ENCODE measurements at regions not wholly inside any gene's neighbourhood (a gene's known extent, or its start where the extent isn't known, plus 50 kb on each side); places are given as distances from the start of the nearest gene placed in this dataset.

- DNase-seq: no peak
These were observed 172.2 kb upstream of the SGCD start for GRCh38 chr5:156154757-156155156.

- DNase-seq: peak in 1 of 2 experiments; percentile 1
These were observed 171.4 kb upstream of the SGCD start for GRCh38 chr5:156155598-156155997.

GRCh38 chr5:156164306-156164705, 162.7 kb upstream of the SGCD start:
- no peak for DNase-seq

- DNase-seq: no peak
These were observed 157.5 kb upstream of the SGCD start for GRCh38 chr5:156169495-156169894.

- no peak for DNase-seq
These were observed 156.5 kb upstream of the SGCD start for GRCh38 chr5:156170351-156170961.

- DNase-seq: no peak
These were observed 152.7 kb upstream of the SGCD start for GRCh38 chr5:156174225-156174624.

GRCh38 chr5:156178117-156178516, 148.8 kb upstream of the SGCD start:
- DNase-seq: no peak

- no peak for DNase-seq
These were observed 145.3 kb upstream of the SGCD start for GRCh38 chr5:156181656-156182055.

- no peak for DNase-seq
These were observed 144.6 kb upstream of the SGCD start for GRCh38 chr5:156182174-156182967.

GRCh38 chr5:156186760-156187159, 140.2 kb upstream of the SGCD start:
- DNase-seq: no peak

- DNase-seq: peak in 1 of 2 experiments; percentile 2
These were observed 138.9 kb upstream of the SGCD start for GRCh38 chr5:156188016-156188415.

GRCh38 chr5:156189628-156190027, 137.3 kb upstream of the SGCD start:
- DNase-seq: no peak

- no peak for DNase-seq
These were observed 135.4 kb upstream of the SGCD start for GRCh38 chr5:156191547-156191946.

- DNase-seq: no peak
These were observed 129.8 kb upstream of the SGCD start for GRCh38 chr5:156197042-156197635.

GRCh38 chr5:156199045-156199444, 127.9 kb upstream of the SGCD start:
- DNase-seq: no peak

GRCh38 chr5:156200938-156201787, 125.8 kb upstream of the SGCD start:
- no peak for DNase-seq

- no peak for DNase-seq
These were observed 125.1 kb upstream of the SGCD start for GRCh38 chr5:156201788-156202403.

GRCh38 chr5:156208271-156208670, 118.7 kb upstream of the SGCD start:
- no peak for DNase-seq

- DNase-seq: no peak
These were observed 108.4 kb upstream of the SGCD start for GRCh38 chr5:156218367-156219158.

- DNase-seq: no peak
These were observed 107.4 kb upstream of the SGCD start for GRCh38 chr5:156219483-156220005.

- DNase-seq: no peak
These were observed 105.1 kb upstream of the SGCD start for GRCh38 chr5:156221816-156222215.

GRCh38 chr5:156223547-156223946, 103.4 kb upstream of the SGCD start:
- no peak for DNase-seq

Measured in NCI-H2081 (cell line).